ENCODE measurements at regions not wholly inside any gene's neighbourhood (a gene's known extent, or its start where the extent isn't known, plus 50 kb on each side); places are given as distances from the start of the nearest gene placed in this dataset.
A peak's percentile ranks its signal among the peaks of the same experiment; 100 is the strongest.

DNA sequence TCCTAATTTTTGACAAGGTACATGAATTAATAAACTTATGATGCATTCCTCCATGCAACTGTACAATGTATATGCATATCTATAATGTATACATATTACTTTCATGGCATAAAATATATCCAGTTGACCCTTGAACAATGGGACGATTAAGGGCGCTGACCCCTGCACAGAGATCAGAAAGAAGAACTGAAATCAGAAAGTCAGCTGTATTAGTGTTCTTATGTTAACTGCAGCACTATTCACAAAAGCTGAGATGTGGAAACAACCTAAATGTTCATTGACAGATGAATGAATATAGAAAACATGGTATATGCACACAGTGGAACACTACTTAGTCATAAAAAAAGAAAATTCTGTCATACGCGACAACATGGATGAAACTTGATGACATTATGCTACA is 457.1 kb downstream of the GBA3 start:
- no peak for DNase-seq
- ChIA-PET CTCF (no interaction called here), POLR2A (no interaction called here)
- Histone ChIP-seq H3K36me3 (ENCODE audit: control insufficient read depth in 4 of 4, insufficient read depth in 4 of 4, low read length in 3 of 4) (no peaks in the 10 kb centered on the region), H3K27me3 (replicated peaks in 2 of 5; ENCODE audit: control insufficient read depth in 4 of 5, insufficient read depth in 5 of 5, low read length in 4 of 5) (peaks cover 0 to 2% (median 0%) of the 10 kb centered on the region in 5 experiments), H3K4me3 (ENCODE audit: control insufficient read depth in 1 of 7, extremely low read depth in 1 of 7, insufficient read depth in 4 of 7, low read depth in 2 of 7, low read length in 6 of 7) (no peak overlapping the region), H3K4me1 (ENCODE audit: control extremely low read depth in 1 of 4, control insufficient read depth in 4 of 4, insufficient read depth in 4 of 4, low read length in 3 of 4) (no peaks in the 10 kb centered on the region), H3K27ac (ENCODE audit: insufficient read depth in 1 of 2, low read depth in 1 of 2, low read length in 2 of 2, poor library complexity in 1 of 2, severe bottlenecking in 2 of 2) (no peak overlapping the region), H3K9me3 (ENCODE audit: control extremely low read depth in 1 of 5, control insufficient read depth in 4 of 5, insufficient read depth in 2 of 5, low read depth in 1 of 5, low read length in 4 of 5) (no peaks in the 10 kb centered on the region)
- no CpG with 5 or more reads among the region's 4 CpGs for WGBS (ENCODE audit: insufficient coverage)

DNA sequence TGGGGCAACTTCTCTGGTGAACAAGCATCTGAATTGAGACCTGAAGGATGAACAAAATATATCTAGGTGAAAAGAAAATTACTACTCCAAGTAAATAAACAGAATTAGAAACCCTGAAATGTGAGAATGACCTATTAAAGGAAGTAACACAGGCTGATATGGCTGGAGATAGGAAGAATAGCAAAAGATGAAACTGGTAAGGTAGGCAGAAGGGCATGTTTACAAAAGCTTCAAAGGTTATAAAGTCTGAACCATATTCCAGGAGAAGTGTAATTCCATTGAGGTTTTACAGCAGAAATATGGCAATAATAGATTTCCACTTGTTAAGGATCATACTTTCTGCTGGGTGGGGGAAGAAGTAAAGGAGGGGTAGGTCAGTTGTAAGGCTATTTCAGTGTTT is 452.0 kb downstream of the GBA3 start:
- H3K36me3 ChIP-seq (ENCODE audit: control insufficient read depth in 4 of 4, insufficient read depth in 4 of 4, low read length in 3 of 4) = no peaks in the 10 kb centered on the region
- CTCF ChIA-PET = no interaction called here
- no peak overlapping the region for H3K4me3 ChIP-seq (ENCODE audit: control insufficient read depth in 1 of 7, extremely low read depth in 1 of 7, insufficient read depth in 4 of 7, low read depth in 2 of 7, low read length in 6 of 7)

DNA sequence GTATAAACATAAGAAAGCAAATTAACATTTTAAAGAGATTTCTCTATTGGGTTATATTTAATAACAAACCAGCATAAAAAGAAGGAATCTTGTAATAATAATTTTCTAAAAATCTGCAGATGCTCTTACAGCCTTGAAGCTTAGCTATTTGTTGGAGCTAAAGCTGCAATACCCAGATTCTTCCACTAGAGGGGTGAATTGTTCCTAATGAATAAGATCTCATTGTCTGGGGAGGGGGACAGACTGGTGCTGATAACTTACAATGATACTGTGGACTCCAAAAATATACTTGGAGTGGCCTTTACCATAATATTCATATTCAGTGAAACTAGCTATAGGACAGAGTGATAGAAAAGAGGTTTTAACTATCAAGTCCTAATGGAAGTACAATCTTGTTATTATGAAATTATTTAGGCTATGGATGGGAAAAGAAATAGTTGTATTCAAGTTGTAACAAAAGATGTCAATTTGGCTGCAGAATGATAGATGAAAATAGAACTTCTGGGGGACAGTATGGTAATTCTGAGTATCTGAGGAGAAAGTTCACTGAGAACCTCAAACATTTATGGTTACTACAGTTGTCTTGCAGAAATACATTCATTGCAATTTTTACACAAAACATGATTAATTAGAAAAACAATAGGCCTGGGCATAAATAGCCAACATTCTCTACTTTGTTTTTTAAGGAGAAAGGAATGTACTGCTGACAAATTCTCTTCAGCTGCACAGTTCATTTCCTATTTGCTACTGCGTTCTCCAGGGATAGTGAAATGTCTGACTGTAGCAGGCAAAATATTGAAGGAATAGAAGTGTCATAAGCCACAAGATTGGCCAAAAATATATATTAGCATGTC is 443.3 kb downstream of the GBA3 start:
- ChIA-PET POLR2A (no interaction called here), CTCF (interaction anchor here (0.8 to 3.8 kb wide), 6 partner anchors 8 to 1039 kb away, joined by 3 to 14 read pairs (median 3); no protein-coding TSS in a partner anchor)
- no peaks in the 10 kb centered on the region for H3K9me3 ChIP-seq (ENCODE audit: control extremely low read depth in 1 of 5, control insufficient read depth in 4 of 5, insufficient read depth in 2 of 5, low read depth in 1 of 5, low read length in 4 of 5)
- H3K4me3 ChIP-seq (ENCODE audit: control insufficient read depth in 1 of 7, extremely low read depth in 1 of 7, insufficient read depth in 4 of 7, low read depth in 2 of 7, low read length in 6 of 7) = no peak overlapping the region
- peak; percentile 34 to 62 (median 49) for DNase-seq
- H3K27ac ChIP-seq (ENCODE audit: insufficient read depth in 1 of 2, low read depth in 1 of 2, low read length in 2 of 2, poor library complexity in 1 of 2, severe bottlenecking in 2 of 2) = no peak overlapping the region
- no peaks in the 10 kb centered on the region for H3K36me3 ChIP-seq (ENCODE audit: control insufficient read depth in 4 of 4, insufficient read depth in 4 of 4, low read length in 3 of 4)
- no peaks in the 10 kb centered on the region for H3K4me1 ChIP-seq (ENCODE audit: control extremely low read depth in 1 of 4, control insufficient read depth in 4 of 4, insufficient read depth in 4 of 4, low read length in 3 of 4)
- no peaks in the 10 kb centered on the region for H3K27me3 ChIP-seq (replicated peaks in 2 of 5; ENCODE audit: control insufficient read depth in 4 of 5, insufficient read depth in 5 of 5, low read length in 4 of 5)
- WGBS (ENCODE audit: insufficient coverage) = 100% methylated on average over 1 of the region's 1 CpG

More for the DNA sequence above, 452.0 kb downstream of the GBA3 start:
- no peak overlapping the region for H3K27ac ChIP-seq (ENCODE audit: insufficient read depth in 1 of 2, low read depth in 1 of 2, low read length in 2 of 2, poor library complexity in 1 of 2, severe bottlenecking in 2 of 2)
- H3K9me3 ChIP-seq (ENCODE audit: control extremely low read depth in 1 of 5, control insufficient read depth in 4 of 5, insufficient read depth in 2 of 5, low read depth in 1 of 5, low read length in 4 of 5) = no peaks in the 10 kb centered on the region
- POLR2A ChIA-PET = no interaction called here
- peaks cover 0 to 2% (median 0%) of the 10 kb centered on the region in 5 experiments for H3K27me3 ChIP-seq (replicated peaks in 2 of 5; ENCODE audit: control insufficient read depth in 4 of 5, insufficient read depth in 5 of 5, low read length in 4 of 5)
- H3K4me1 ChIP-seq (ENCODE audit: control extremely low read depth in 1 of 4, control insufficient read depth in 4 of 4, insufficient read depth in 4 of 4, low read length in 3 of 4) = no peaks in the 10 kb centered on the region
- DNase-seq = no peak

DNA sequence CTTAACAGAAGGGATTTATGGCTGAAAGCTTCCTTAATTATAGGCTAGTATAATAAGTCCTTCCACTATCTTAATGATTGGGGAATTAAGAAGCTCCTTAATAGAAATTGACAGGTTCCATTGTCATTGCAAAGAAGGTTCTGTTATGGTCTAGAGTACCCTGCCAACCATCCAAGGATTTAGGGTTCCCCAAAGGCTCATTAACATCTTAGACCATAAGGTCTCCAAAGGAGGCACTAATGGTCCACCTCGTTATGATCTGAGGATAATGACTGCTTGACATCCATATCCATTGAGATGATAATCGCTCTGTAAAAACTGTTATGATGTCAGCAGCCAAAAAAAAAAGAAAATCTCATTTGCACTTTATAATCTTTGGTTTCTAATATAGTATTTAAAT is 441.6 kb downstream of the GBA3 start:
- H3K27ac ChIP-seq (ENCODE audit: insufficient read depth in 1 of 2, low read depth in 1 of 2, low read length in 2 of 2, poor library complexity in 1 of 2, severe bottlenecking in 2 of 2) = no peak overlapping the region
- DNase-seq = no peak
- no peaks in the 10 kb centered on the region for H3K4me1 ChIP-seq (ENCODE audit: control extremely low read depth in 1 of 4, control insufficient read depth in 4 of 4, insufficient read depth in 4 of 4, low read length in 3 of 4)
- ChIA-PET CTCF (interaction anchor here (1.1 kb wide), 1 partner anchor 11 kb away, joined by 3 read pairs; no protein-coding TSS in a partner anchor), POLR2A (no interaction called here)
- H3K9me3 ChIP-seq (ENCODE audit: control extremely low read depth in 1 of 5, control insufficient read depth in 4 of 5, insufficient read depth in 2 of 5, low read depth in 1 of 5, low read length in 4 of 5) = no peaks in the 10 kb centered on the region
- H3K36me3 ChIP-seq (ENCODE audit: control insufficient read depth in 4 of 4, insufficient read depth in 4 of 4, low read length in 3 of 4) = no peaks in the 10 kb centered on the region
- H3K4me3 ChIP-seq (ENCODE audit: control insufficient read depth in 1 of 7, extremely low read depth in 1 of 7, insufficient read depth in 4 of 7, low read depth in 2 of 7, low read length in 6 of 7) = no peak overlapping the region
- 60% methylated on average over 1 of the region's 2 CpGs for WGBS (ENCODE audit: insufficient coverage)
- no peaks in the 10 kb centered on the region for H3K27me3 ChIP-seq (replicated peaks in 2 of 5; ENCODE audit: control insufficient read depth in 4 of 5, insufficient read depth in 5 of 5, low read length in 4 of 5)

DNA sequence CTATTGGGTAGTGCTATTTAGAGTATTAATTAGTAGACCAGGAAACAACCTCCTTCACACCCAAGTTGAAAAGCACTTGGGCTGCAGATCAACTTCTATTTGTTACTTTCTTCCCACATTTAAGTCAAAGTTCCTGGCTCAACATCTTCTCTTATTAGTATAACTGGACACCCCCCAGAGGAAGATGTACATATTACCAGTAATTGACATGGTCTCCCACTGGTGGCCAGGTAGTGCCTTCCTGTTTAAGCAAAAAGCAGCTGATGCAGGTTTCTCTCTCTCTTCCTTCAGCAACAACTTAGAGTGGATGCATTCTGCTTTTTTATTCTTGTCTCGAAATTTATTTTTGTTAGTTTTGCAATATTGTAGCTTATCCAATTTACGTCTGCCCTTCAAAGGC is 438.1 kb downstream of the GBA3 start:
- Histone ChIP-seq H3K4me3 (ENCODE audit: control insufficient read depth in 1 of 7, extremely low read depth in 1 of 7, insufficient read depth in 4 of 7, low read depth in 2 of 7, low read length in 6 of 7) (no peak overlapping the region), H3K9me3 (ENCODE audit: control extremely low read depth in 1 of 5, control insufficient read depth in 4 of 5, insufficient read depth in 2 of 5, low read depth in 1 of 5, low read length in 4 of 5) (no peaks in the 10 kb centered on the region), H3K4me1 (ENCODE audit: control extremely low read depth in 1 of 4, control insufficient read depth in 4 of 4, insufficient read depth in 4 of 4, low read length in 3 of 4) (no peaks in the 10 kb centered on the region), H3K27ac (ENCODE audit: insufficient read depth in 1 of 2, low read depth in 1 of 2, low read length in 2 of 2, poor library complexity in 1 of 2, severe bottlenecking in 2 of 2) (no peak overlapping the region), H3K27me3 (replicated peaks in 2 of 5; ENCODE audit: control insufficient read depth in 4 of 5, insufficient read depth in 5 of 5, low read length in 4 of 5) (no peaks in the 10 kb centered on the region), H3K36me3 (ENCODE audit: control insufficient read depth in 4 of 4, insufficient read depth in 4 of 4, low read length in 3 of 4) (no peaks in the 10 kb centered on the region)
- ChIA-PET POLR2A (no interaction called here), CTCF (no interaction called here)
- no peak for DNase-seq
- no CpG with 5 or more reads among the region's 2 CpGs for WGBS (ENCODE audit: insufficient coverage)

DNA sequence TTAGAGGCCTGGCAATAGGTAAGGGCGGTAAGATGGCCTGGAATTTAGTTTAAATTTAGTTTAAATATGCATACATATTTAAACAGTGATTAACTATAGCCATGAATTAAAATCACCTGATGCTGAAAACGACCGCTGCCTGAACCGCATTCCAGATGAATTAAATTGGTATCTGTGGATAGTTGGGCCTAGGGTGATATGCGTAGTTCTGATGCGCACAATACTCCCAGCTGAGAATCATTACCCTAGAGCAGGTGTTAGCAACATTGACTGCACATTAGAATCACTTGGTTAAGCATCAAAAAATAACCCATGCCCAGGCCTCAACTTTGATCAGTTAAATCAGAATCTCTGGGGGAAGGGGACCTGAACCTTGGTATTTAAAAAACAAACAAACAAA is 432.4 kb downstream of the GBA3 start:
- Histone ChIP-seq H3K9me3 (ENCODE audit: control extremely low read depth in 1 of 5, control insufficient read depth in 4 of 5, insufficient read depth in 2 of 5, low read depth in 1 of 5, low read length in 4 of 5) (no peaks in the 10 kb centered on the region), H3K27me3 (replicated peaks in 2 of 5; ENCODE audit: control insufficient read depth in 4 of 5, insufficient read depth in 5 of 5, low read length in 4 of 5) (no peaks in the 10 kb centered on the region), H3K36me3 (ENCODE audit: control insufficient read depth in 4 of 4, insufficient read depth in 4 of 4, low read length in 3 of 4) (no peaks in the 10 kb centered on the region), H3K4me1 (ENCODE audit: control extremely low read depth in 1 of 4, control insufficient read depth in 4 of 4, insufficient read depth in 4 of 4, low read length in 3 of 4) (no peaks in the 10 kb centered on the region), H3K27ac (ENCODE audit: insufficient read depth in 1 of 2, low read depth in 1 of 2, low read length in 2 of 2, poor library complexity in 1 of 2, severe bottlenecking in 2 of 2) (no peak overlapping the region), H3K4me3 (ENCODE audit: control insufficient read depth in 1 of 7, extremely low read depth in 1 of 7, insufficient read depth in 4 of 7, low read depth in 2 of 7, low read length in 6 of 7) (no peak overlapping the region)
- no peak for DNase-seq
- POLR2A ChIA-PET = no interaction called here
- 94% methylated on average over 3 of the region's 6 CpGs for WGBS (ENCODE audit: insufficient coverage)
- CTCF ChIA-PET = no interaction called here

DNA sequence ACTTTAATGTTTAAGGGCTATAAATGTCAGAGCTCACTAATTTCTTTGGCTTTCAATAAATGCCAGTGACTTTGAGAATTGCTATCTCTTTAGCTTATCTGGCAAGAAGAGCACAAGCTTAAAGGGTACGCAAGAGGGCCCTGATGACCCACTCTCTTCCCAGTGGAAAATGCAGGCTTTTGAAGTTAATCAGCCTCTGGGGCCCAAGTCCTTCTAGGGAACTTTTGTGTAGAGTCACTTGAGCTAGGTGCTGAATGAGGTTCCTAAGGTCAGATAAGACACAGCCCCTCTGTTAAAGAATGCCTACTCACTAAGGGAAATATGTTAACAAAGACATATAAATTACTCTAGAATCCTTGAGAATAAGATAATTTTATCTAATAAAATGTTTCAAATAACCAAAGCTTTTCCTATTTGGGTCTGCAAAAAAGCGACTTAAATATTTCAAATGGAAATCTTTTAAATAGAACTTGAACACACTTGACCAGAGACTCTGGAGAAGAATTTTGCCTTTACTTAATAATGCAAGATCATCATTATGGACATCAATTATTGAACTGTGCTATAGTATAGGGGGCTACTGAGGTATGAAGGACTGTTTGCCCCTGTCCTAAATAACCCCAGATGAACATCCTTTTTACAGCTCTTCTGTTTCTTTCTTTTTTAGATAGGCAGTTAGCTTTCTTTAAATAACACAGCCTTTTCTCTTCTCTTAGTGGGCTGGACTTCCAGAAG is 430.1 kb downstream of the GBA3 start:
- Histone ChIP-seq H3K9me3 (ENCODE audit: control extremely low read depth in 1 of 5, control insufficient read depth in 4 of 5, insufficient read depth in 2 of 5, low read depth in 1 of 5, low read length in 4 of 5) (no peaks in the 10 kb centered on the region), H3K27me3 (replicated peaks in 2 of 5; ENCODE audit: control insufficient read depth in 4 of 5, insufficient read depth in 5 of 5, low read length in 4 of 5) (peaks cover 0 to 1% (median 0%) of the 10 kb centered on the region in 5 experiments), H3K4me1 (ENCODE audit: control extremely low read depth in 1 of 4, control insufficient read depth in 4 of 4, insufficient read depth in 4 of 4, low read length in 3 of 4) (no peaks in the 10 kb centered on the region), H3K4me3 (ENCODE audit: control insufficient read depth in 1 of 7, extremely low read depth in 1 of 7, insufficient read depth in 4 of 7, low read depth in 2 of 7, low read length in 6 of 7) (no peak overlapping the region), H3K27ac (ENCODE audit: insufficient read depth in 1 of 2, low read depth in 1 of 2, low read length in 2 of 2, poor library complexity in 1 of 2, severe bottlenecking in 2 of 2) (no peak overlapping the region), H3K36me3 (ENCODE audit: control insufficient read depth in 4 of 4, insufficient read depth in 4 of 4, low read length in 3 of 4) (no peaks in the 10 kb centered on the region)
- DNase-seq = no peak
- ChIA-PET CTCF (interaction anchor here (1.1 to 1.2 kb wide), 2 partner anchors 11 to 13 kb away, joined by 3 read pairs; no protein-coding TSS in a partner anchor), POLR2A (no interaction called here)
- 100% methylated on average over 1 of the region's 2 CpGs for WGBS (ENCODE audit: insufficient coverage)
